Left lung (tissue), 4 donors: ENCODE measurements at regions not wholly inside any gene's neighbourhood (a gene's known extent, or its start where the extent isn't known, plus 50 kb on each side); places are given as distances from the start of the nearest gene placed in this dataset.

ENCODE experiments used
- ATAC-seq: fragments of 200-7000 bp; cut with Tn5 transposase; one replicate; pipeline ENCODE4 v1.9.1; 2020; ENCODE audit warnings: moderate library complexity
- DNase-seq, 4 donors: peaks; one replicate each; pipeline ENCODE4 v3.0.0-alpha.2; 2013 to 2020
- H3K27ac ChIP-seq, 2 donors: fragments of 200-600 bp; sonication (generic) in 1 of 2; one replicate each; pipeline versions ENCODE4 v1.5.0 to v1.8.0; 2020 to 2021
- H3K27me3 ChIP-seq, 2 donors: fragments of 200-600 bp; sonication (generic) in 1 of 2; one replicate each; pipeline versions ENCODE4 v1.5.0 to v1.8.0; 2020 to 2021
- H3K36me3 ChIP-seq, 2 donors: fragments of 200-600 bp; sonication (generic) in 1 of 2; one replicate each; pipeline versions ENCODE4 v1.5.0 to v1.8.0; 2020 to 2021
- H3K4me1 ChIP-seq, 2 donors: fragments of 200-600 bp; one replicate each; pipeline ENCODE4 v1.8.0; 2021
- H3K4me3 ChIP-seq, 2 donors: fragments of 200-600 bp; sonication (generic) in 1 of 2; one replicate each; pipeline versions ENCODE4 v1.5.0 to v1.8.0; 2020 to 2021; ENCODE audit warnings: mild to moderate bottlenecking in 1 of 2
- H3K9me3 ChIP-seq, 2 donors: fragments of 200-600 bp; sonication (generic) in 1 of 2; one replicate each; pipeline versions ENCODE4 v1.5.0 to v1.8.0; 2020 to 2021
- CTCF ChIP-seq, 2 donors: fragments of 200-600 bp; sonication (generic) in 1 of 2; IDR thresholded peaks; one replicate each; pipeline versions ENCODE4 v1.5.0 to v1.8.0; 2021; ENCODE audit warnings: antibody characterized with exemption in 2 of 2
- intact Hi-C, 2 donors: fragments of 100-400 bp; cut with DNase I; formaldehyde crosslinking; loops; one replicate each; pipeline versions ENCODE4 v1.11.2 to v1.14.2; 2022
- donor health status: DM: no; HTN: yes; CAD: no.
- donor health status: DM: no; HTN: no; CAD: no.

- DNase-seq: no peak
- H3K27me3 ChIP-seq: no peaks in the 10 kb centered on the region
- intact Hi-C loops: no loop called here
- no peak overlapping the region for H3K27ac ChIP-seq
- H3K9me3 ChIP-seq: peaks cover 0 to 4% of the 10 kb centered on the region in 2 donors
- H3K4me1 ChIP-seq: no peaks in the 10 kb centered on the region
- no peak for TF ChIP-seq CTCF (IDR thresholded peaks at IDR 0.05)
- H3K36me3 ChIP-seq: no peaks in the 10 kb centered on the region
- H3K4me3 ChIP-seq: no peak overlapping the region
- ATAC-seq: no peak
Observed at GRCh38 chr16:64290461-64290860, 831.4 kb downstream of the CDH11 start.

- H3K4me3 ChIP-seq: no peak overlapping the region
- no peaks in the 10 kb centered on the region for H3K36me3 ChIP-seq
- no peak overlapping the region for H3K27ac ChIP-seq
- no peak for TF ChIP-seq CTCF (IDR thresholded peaks at IDR 0.05)
- no peak for DNase-seq
- no peaks in the 10 kb centered on the region for H3K4me1 ChIP-seq
- ATAC-seq: no peak
- intact Hi-C loops: no loop called here
- no peaks in the 10 kb centered on the region for H3K27me3 ChIP-seq
- H3K9me3 ChIP-seq: peaks cover 0 to 15% of the 10 kb centered on the region in 2 donors
Observed at GRCh38 chr16:64287655-64288528, 834.0 kb downstream of the CDH11 start.

GRCh38 chr16:64282181-64282580, 839.7 kb downstream of the CDH11 start:
- no peak for DNase-seq
- H3K27me3 ChIP-seq: no peaks in the 10 kb centered on the region
- H3K4me3 ChIP-seq: no peak overlapping the region
- peak; percentile 73 for ATAC-seq
- H3K27ac ChIP-seq: no peak overlapping the region
- peaks cover 0 to 15% of the 10 kb centered on the region in 2 donors for H3K9me3 ChIP-seq
- no peak for TF ChIP-seq CTCF (IDR thresholded peaks at IDR 0.05)
- no peaks in the 10 kb centered on the region for H3K4me1 ChIP-seq
- H3K36me3 ChIP-seq: no peaks in the 10 kb centered on the region
- intact Hi-C loops: no loop called here

GRCh38 chr16:64280317-64280716, 841.5 kb downstream of the CDH11 start:
- no peak overlapping the region for H3K27ac ChIP-seq
- no peaks in the 10 kb centered on the region for H3K27me3 ChIP-seq
- H3K4me3 ChIP-seq: no peak overlapping the region
- ATAC-seq (no peak), DNase-seq (no peak)
- no peaks in the 10 kb centered on the region for H3K36me3 ChIP-seq
- H3K4me1 ChIP-seq: no peaks in the 10 kb centered on the region
- no peak for TF ChIP-seq CTCF (IDR thresholded peaks at IDR 0.05)
- intact Hi-C loops: no loop called here
- H3K9me3 ChIP-seq: peaks cover 0 to 11% of the 10 kb centered on the region in 2 donors

GRCh38 chr16:64278196-64278595, 843.7 kb downstream of the CDH11 start:
- Histone ChIP-seq H3K4me3 (no peak overlapping the region), H3K27me3 (no peaks in the 10 kb centered on the region), H3K27ac (no peak overlapping the region), H3K36me3 (no peaks in the 10 kb centered on the region), H3K4me1 (no peaks in the 10 kb centered on the region), H3K9me3 (no peaks in the 10 kb centered on the region)
- no peak for DNase-seq
- intact Hi-C loops: no loop called here
- TF ChIP-seq CTCF (IDR thresholded peaks at IDR 0.05): no peak
- no peak for ATAC-seq
